Suppressor macrophage treated with lipopolysaccharide for 4 hours (primary cell): ENCODE measurements at regions not wholly inside any gene's neighbourhood (a gene's known extent, or its start where the extent isn't known, plus 50 kb on each side); places are given as distances from the start of the nearest gene placed in this dataset.

ENCODE experiments used
- DNase-seq: peaks from one replicate; pipeline ENCODE4 v3.0.0-alpha.2; 2020

DNA sequence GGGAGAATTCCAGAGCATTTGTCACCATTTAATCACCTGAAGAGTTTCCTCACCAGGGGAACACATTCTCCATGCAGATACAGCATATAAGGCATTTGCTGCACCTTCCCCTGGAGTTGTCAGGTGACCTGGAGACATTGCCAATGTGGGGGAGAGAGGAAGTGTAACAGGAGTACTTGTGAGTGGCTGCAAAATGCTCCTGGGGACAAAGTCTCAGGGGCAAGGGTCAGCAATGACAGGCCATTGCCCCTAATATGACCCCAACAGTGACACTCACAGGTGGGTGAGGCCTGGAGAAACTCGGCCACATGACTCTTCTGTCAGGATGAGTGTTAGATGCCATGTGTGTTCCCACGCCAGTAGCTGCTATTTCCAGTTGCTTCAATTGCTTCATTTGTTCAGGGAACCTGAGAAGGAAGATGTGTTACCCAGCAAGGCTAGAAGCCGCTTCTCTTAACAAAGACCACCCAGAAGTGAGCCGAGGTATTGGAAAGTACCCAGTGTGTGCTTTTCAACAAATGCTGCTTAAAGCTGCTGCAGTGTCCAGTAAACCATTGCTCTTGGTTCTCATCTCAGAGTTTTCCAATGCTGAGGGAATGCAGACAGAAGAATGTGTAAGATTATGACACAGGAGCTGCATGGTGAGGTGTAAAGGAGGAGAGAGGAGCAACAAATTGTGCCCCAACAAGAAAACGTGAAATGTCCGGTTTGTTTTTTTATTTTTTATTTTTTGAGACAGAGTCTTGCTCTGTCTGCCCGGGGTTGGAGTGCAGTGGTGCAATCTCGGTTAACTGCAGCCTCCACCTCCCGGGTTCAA lies 128.2 kb upstream of the SLC44A1 start:
- DNase-seq = no peak

DNA sequence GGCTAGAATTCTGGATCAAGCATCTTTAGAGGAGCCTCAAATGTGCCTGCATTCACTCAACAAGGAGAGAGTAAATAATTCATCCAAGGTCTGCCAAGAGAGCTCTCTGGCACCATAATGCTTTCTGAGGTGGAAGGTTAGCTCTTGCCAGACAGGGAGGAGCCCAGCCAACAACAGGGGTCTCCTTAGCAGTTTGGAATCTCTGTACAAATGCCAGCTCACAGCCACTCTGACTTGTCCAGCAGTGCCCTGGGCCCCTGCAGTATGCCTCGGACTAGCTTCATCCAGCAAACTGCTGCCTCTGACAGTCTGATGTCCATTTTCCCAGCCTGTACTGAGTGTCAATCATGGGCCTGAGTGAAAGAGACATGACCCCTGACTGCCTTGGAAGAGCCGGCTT lies 127.2 kb upstream of the SLC44A1 start:
- no peak for DNase-seq

DNA sequence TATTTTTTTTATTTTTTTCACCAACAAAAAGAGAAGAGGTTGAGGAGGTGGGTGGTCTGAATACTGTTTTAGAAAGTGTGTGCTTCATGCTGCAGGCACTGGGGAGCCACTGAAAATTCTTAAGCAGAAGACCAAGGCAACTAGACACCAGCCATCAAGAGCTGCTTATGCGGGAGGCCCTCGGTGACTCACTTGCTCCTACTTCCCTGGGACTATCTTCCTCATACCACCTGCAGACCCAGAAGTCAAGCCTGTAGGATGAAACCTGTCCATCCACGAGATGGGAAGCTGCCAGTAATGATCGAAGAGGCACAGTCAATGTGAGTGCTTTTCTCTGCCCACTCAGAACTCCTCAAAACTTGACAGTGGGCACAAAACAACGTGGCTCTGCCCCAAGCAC lies 125.8 kb upstream of the SLC44A1 start:
- DNase-seq = no peak

DNA sequence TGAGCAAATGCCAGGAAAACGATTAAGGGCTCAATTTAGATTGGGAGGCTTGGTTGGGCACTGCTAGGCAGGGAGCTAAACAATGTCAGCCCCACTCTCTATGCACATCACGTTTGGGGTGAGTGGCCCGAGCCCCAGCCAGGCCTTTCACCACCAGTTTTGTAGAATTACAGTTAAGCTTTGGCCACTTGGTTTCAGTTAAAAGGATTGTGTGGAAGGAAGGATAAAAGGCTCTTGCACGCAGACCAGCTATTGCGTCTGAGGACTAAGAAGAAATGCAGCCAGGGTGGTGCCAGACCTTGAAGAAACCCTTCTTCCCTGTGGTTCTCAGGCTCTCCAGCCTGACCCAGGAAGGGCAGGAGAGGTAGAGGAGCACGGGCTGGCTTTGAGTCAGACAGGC lies 125.3 kb upstream of the SLC44A1 start:
- no peak for DNase-seq

DNA sequence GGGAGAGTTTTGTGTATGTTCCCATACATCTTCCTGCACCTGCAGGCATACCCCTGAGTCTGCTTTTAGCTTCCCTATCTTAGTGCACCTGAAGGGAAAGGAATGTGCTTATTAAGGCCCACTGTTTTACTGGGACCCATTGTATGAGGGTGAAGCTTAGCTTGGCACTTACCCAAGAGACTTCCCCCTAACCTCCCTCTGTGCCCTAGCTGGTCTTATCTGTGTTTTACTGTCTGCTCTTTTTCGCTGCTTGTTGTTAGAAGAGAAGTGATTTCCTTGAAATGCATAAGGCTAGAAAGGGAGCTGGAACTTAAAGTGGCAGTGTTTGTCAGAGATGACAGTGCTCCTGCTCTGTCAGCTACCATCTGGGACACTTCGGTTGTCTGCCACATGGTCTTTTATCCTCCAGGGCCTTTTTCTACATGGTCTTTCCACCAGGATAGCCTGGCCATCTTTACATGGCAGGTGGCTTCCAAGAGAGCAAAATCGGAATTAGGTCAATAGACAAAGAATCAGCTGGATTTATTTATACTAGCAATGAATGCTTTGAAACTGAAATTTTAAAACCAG lies 122.5 kb upstream of the SLC44A1 start:
- no peak for DNase-seq

DNA sequence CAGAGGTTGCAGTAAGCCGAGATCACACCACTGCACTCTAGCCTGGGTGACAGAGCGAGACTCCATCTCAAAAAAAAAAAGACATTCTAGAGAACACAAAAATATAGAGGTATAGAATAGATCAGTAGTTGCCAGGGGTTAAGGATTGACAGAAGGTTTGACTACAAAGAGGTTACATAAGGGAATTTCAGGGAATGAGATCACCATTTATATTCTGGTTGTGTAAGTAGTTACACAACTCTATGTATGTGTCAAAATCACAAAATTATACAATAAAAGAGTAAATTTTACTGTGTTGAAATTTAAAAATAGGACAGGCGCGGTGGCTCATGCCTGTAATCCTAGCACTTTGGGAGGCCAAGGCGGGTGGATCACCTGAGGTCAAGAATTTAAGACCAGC lies 119.9 kb upstream of the SLC44A1 start:
- DNase-seq = peak; percentile 67

DNA sequence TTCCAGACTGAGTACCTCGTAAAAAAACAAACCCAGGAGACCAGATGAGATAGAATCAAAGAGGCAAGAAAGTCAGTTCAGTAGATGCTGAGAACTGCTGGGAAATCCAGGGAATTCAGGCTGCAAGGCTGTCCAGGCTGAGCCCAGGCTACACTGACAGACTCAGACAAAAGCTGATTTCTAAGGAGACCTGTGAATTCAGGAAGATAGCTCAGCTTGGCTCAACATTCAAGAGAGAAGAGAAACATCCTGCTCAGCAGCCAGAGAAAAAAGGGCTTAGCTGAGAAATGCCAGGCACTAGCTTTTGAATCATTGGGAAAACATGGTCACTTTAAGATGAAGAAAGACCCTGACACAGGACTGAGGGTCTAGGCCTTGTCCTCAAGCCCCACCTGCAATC lies 118.2 kb upstream of the SLC44A1 start:
- DNase-seq = no peak

DNA sequence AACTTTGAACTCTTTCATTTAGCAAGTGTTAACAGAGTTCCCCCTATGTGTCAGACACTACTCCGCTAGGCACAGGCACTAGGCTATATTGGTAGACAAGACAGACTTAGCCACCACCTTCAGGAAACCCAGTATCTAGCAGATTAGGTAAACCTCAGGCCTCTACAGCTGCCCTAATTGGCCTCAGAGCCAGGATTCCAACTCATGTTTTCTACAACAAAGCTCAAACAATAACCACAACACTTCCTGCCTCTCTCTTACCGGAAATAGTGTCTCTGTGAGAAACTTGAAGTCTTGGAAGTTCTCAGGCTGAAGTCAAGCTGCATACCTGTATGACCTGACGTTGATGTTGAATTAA lies 116.6 kb upstream of the SLC44A1 start:
- DNase-seq = peak; percentile 37

DNA sequence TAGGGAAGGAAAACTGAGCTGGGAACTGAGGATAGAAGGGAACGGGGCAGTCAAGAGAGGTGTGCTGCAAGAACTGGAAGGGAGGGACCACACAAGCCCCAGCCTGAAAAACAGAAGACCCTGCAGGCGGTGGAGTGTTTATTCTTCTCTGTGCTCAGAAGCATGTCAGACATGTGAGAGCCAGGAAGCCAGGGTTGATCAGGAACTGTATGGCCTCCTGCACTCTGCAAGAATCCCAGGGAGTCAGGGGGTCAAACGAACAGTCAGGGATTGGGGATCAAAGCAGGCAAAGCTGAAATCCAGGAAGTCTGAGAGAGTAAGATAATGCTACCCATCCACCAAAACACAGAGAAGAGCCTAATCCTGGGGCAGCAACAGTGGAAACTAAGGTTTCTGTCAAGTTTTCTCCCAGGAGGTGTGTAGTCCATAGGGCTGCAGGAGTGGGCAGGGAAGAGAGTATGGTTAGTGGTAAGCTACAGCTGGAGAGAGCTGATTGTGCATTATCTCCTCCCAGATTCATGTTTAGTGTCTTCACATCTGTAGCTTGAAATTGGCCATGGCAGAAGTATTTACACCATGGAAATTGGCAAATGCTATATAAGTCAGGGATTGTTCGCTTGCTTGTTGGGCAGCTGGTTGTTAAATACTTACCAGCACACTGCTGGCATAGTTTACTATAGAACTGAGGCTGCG lies 115.4 kb upstream of the SLC44A1 start:
- DNase-seq = no peak

DNA sequence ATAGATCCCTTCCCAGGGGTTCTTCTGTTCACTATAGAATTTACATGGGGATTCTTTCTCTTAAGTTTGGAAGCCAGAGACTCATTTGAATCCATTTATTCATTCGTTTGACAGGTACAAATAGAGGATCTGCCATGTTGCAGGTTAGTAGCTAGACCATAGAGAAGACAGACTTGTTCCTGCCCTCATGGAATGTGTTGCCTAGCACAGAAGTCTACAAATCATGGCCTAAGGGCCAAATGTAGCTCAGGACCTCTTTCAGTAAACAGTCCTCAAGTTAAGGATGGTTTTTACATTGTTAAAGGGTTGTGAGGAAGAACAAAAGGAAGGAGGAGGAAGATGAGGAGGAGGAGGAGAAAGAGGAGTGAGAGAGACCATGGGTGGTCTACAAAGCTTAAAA lies 114.7 kb upstream of the SLC44A1 start:
- DNase-seq = no peak

DNA sequence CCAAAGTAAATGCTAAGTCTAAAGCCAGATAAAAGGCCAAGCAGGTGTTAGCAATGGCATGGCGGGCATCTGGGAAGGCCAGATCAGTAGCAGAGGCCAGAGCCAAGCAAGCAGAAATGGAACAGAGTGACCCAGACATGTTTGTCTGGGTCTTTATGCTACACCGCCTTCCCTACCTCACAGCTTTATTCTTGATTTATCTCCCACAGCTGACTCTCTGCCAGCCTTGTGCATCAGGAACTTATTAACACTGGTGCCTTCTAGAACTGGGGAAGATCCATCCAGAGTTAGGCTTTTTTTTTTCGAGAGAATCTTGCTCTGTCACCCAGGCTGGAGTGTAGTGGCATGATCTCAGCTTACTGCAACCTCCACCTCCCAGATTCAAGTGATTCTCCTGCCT lies 112.5 kb upstream of the SLC44A1 start:
- DNase-seq = no peak

DNA sequence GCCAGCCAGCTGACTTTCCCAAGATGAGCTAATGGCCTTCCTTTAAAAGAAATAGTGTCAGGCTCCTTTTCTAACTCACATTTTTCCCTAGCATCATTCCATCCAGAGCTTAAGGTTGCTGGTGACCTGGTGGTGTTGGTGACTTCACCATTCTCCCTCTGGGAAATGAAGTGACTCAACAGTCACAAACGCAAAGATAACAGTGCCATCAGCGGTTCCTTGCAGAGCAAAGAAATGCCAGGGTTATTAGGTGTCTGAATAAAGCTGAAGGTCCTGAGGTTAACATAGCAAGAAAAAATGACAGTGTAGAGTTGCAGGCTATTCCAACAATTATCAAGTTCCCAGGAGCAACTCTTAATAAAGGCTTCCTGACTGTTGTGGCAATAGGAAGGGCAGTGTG lies 111.8 kb upstream of the SLC44A1 start:
- DNase-seq = no peak

DNA sequence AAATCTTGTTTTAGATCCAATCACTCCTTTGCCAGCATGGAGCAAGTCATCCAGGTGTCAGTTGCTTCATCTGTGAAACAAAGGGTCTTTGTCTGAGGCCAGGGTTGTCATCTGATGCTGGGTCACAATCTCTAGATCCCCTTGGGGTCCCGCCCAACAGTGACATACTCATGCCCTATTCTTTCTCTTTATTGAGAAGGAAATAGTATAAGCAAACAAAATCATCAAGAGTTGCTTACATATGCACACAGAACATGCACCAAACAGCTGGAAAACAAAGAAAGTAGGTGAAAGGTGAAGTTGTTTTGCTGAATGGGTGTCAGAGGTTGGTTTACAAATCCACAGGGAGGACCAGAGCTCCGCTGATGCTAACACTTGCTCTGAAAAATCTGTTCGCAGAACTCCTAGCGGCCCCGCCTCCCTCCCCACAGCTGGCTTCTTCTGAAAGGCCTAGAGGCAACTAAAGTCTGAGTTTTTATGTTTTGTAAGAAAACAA lies 106.1 kb upstream of the SLC44A1 start:
- DNase-seq = no peak

DNA sequence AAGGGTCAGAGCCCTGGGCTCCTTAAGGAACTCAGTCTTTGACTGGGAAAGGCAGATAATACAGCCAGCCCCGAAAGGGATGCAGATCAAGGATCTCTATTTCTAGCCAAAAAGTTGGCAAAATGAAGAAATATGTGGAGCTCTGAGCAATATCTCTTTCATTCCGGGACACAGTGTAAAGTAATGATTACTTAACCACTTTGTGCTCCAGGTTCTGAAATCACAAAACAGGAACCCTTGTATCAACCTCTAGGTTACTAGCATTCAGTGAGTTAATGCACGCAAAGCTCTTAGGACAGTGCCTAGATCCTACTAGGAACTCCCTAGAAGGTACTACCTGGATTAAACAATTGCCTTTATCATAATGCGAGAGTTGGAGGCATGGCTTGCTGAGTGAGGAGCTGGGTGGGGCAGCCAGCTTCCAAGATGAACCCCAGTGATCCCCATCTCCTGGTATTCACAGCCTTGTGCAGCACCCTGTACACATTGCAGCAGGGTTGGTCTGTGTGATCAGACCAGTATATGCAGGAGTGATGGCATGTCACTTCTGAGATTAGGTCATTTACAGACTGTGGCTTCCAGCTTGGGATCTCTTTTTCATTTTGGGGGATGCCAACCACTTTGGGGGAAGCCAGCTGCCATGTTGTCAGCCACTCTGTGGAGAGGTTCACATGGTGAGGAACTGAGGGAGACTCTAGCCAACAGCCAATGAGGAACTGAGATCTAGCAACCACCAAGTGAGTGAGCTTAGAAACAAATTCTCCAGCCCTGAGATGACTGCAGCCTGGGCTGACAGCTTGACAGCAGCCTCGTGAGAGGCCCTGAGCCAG lies 103.1 kb upstream of the SLC44A1 start:
- peak; percentile 89 for DNase-seq

DNA sequence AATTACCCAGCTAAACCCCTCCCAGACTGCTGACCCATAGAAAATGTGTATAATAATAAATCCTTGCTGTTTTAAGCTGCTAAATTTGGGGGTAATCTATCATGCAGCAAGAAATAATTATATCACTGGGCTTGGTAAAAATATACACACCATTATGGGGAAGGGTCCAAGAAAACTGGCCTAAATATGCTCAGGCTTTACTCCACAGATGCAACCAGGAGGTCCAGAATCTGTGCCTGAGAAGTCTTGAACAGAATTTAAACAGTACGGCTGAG lies 102.5 kb upstream of the SLC44A1 start:
- no peak for DNase-seq

DNA sequence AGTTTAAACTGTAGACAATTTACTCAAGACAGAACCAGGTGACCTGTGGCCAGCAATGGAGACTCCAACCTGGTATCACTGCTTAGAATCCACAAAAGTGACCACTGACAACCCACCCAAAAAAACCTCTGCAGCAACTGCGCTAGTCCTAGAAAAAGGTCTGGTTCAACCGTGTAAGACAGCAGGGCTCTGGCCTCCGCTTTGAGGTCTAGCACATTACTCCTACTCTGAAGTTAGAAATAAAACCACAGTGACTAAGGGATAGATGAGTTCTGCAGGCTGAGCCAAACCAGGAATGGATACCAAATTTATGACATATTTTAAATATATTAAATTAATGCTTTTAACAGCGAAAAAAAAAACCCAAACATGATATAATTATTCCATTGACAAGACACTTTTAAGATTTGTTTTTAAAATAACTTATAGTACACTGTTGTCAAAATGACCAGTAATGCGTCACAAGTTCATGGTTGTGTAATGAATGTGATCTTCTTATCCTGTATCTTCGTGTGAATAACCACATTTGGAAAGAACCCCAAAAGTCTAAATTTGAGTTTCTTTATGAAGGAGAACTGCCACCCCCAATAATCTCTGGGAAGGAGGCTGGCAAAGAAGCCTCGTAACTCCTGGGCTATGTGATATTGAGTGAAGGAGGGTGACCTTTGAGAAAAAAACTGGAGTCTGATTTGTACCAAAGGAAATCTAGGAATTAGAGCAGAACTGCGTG lies 101.9 kb upstream of the SLC44A1 start:
- DNase-seq = peak; percentile 87

DNA sequence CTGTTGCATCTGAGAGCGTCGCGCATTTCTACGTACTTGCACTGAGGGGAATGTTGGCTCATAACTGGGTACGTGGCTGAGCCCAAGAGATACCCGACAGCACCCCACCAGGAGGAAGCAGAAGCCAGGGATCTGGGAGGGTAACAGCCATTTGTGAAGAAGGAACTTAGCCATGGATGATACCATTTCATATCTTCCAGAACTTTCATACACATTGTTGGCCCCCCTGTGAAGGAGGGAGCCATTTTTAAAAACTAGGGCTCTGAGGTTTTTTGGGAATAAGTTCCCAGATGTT lies 101.4 kb upstream of the SLC44A1 start:
- no peak for DNase-seq

DNA sequence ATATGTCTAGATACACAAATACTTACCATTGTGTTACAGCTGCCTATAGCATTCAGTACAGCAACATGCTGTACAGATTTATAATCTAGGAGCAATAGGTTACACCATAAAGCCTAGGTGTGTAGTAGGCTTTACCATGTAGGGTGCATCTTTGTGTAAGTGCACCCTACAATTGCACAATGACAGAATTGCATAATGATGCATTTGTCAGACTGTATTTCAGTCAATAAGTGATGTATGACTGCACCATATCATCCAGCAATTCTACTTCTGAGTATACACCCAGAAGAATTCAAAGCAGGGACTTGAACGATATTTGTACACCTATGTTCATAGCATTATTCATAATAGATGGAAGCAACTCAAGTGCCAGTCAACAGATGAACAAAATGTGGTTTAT lies 100.4 kb upstream of the SLC44A1 start:
- DNase-seq = peak; percentile 78

DNA sequence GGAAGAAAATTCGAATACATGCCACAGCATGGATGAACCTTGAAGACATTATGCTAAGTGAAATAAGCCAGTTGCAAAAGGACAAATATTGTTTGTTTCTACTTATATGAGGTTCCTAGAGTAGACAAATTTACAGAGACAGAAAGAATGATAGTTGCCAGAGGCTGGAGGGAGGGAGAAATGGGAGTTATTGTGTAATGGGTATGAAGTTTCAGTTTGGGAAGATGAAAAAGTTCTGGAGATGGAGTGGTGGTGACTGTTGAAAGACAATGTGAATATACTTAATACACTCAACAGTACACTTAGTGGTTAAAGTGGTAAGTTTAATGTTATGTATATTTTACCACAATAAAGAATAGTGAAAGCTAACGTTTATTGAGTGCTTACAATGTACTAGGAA lies 99.6 kb upstream of the SLC44A1 start:
- DNase-seq = no peak

DNA sequence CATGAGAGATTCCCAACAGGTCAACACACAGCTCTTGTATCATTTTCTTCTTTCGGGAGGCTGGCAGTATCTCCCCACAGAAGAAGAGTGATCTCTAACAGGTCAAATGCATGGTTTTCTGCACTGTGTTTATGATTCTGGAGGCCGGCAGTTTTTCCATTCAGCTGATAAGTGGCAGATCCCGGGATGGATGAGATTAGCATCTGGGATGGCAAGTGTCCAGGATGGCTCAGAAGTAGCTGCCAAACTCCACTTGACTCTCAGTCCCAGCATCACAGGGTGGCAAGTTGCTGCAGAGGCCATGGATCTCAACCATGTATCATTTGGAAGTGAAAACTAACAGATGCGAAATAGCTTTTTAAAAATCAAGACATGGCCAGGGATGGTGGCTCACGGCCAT lies 97.8 kb upstream of the SLC44A1 start:
- no peak for DNase-seq

DNA sequence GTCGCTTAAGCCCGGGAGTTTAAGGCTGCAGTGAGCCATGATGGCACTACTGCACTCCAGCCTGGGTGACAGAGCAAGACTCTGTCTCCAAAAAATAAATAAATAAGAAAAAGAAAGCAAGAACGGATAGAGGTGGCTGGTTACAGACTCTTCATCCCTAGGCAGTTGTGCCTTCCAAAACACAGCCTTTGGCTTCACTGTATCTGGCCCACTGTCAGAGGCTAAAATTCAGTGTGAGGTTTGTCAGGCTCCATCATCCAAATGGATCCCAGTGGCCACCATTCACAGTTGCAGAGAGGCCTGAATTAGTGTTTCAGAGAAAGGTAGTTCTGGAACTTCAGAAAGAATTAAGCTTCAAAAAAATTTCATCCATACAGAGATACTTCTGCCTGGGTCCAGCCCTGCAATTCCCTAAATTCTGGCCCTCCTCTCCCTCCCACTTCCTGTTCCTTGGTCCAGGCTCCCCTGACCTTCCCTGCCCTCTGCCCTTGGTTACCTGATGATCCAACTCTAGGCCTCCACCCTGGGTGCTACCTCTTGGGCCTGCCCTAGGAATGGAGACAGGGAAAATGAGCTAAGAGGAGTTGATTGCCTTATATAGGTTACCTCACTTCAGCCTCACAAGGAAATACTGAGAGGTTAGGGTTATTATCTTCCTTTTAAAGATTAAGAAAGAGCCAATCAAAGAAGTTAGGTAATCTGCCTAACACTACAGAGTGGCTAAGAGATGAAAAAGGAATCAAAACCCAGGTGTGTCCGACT lies 97.2 kb upstream of the SLC44A1 start:
- DNase-seq = no peak

DNA sequence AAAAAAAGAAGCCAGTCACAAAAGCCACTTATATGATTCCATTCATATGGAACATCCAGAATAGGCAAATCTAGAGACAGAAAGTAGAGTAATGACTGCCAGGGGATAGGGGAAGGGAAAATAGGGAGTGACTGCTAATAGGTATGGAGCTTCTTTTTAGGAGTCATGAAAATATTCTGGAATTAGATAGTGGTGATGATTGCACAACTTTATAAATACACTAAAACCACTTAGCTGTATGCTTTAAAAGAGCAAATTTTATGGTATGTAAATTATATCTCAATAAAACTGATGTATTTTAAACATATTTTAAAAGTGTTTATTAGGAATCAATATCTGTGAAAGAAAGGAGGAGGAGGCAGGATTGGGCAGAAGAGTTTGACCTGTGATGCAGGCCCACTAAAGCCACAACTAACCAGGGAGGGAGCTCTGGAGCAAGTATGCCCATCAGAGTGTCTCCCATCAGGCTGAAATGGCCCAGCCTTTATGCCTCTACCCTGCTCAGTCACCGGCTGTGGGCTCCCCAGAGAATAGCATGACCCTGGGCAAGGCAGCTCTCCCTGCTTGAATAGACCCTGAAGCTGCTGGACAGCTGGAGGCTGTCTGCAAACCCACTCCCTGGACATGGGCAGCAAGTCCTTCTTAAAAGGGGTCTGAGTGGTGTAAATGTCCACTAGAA lies 96.0 kb upstream of the SLC44A1 start:
- DNase-seq = no peak
